H9 (cell line): ENCODE measurements at regions not wholly inside any gene's neighbourhood (a gene's known extent, or its start where the extent isn't known, plus 50 kb on each side); places are given as distances from the start of the nearest gene placed in this dataset.
A peak's percentile ranks its signal among the peaks of the same experiment; 100 is the strongest.

ENCODE experiments used
- DNase-seq: peaks from one replicate; pipeline ENCODE4 v3.0.0-alpha.2; 2017
- H2AFZ ChIP-seq: one replicate; pipeline ENCODE4 v1.6.1; 2013; ENCODE audit warnings: mild to moderate bottlenecking, low read length, control low read depth, moderate library complexity
- H2AK5ac ChIP-seq: 2 replicates; pipeline ENCODE4 v1.6.1; 2013; ENCODE audit warnings: low read length, control low read depth, mixed read lengths; ENCODE audit not compliant: insufficient read length
- H2BK120ac ChIP-seq: one replicate; pipeline ENCODE4 v1.6.1; 2013; ENCODE audit warnings: low read depth, mild to moderate bottlenecking, low read length, control low read depth, inconsistent platforms; ENCODE audit not compliant: poor library complexity, severe bottlenecking
- H2BK12ac ChIP-seq: 2 replicates; pipeline ENCODE4 v1.6.1; 2013; ENCODE audit warnings: low read length, control low read depth, mixed read lengths, low read depth; ENCODE audit not compliant: insufficient read length
- H2BK15ac ChIP-seq: 2 replicates; pipeline ENCODE4 v1.6.1; 2013; ENCODE audit warnings: low read depth, low read length, control low read depth
- H2BK20ac ChIP-seq: one replicate; pipeline ENCODE4 v1.6.1; 2013; ENCODE audit warnings: low read depth, mild to moderate bottlenecking, low read length, control low read depth, inconsistent platforms; ENCODE audit not compliant: poor library complexity, severe bottlenecking
- H2BK5ac ChIP-seq: 2 replicates; pipeline ENCODE4 v1.6.1; 2013; ENCODE audit warnings: low read length, control low read depth, mixed read lengths; ENCODE audit not compliant: insufficient read length
- H3K14ac ChIP-seq: 2 replicates; pipeline ENCODE4 v1.6.1; 2013; ENCODE audit warnings: low read length, control low read depth; ENCODE audit not compliant: insufficient read depth
- H3K18ac ChIP-seq: 2 replicates; pipeline ENCODE4 v1.6.1; 2013; ENCODE audit warnings: low read depth, mild to moderate bottlenecking, mixed read lengths, low read length, control low read depth; ENCODE audit not compliant: insufficient read length
- H3K23ac ChIP-seq: 2 replicates; pipeline ENCODE4 v1.6.1; 2013; ENCODE audit warnings: low read length, control low read depth, mixed read lengths, low read depth; ENCODE audit not compliant: insufficient read length
- H3K23me2 ChIP-seq: 2 replicates; pipeline ENCODE4 v1.6.1; 2013; ENCODE audit warnings: low read depth, mild to moderate bottlenecking, mixed read lengths, low read length, control low read depth; ENCODE audit not compliant: insufficient read length, poor library complexity, severe bottlenecking
- H3K27ac ChIP-seq: 2 replicates; pipeline ENCODE4 v1.5.1; 2013; ENCODE audit warnings: low read length, control low read depth, mixed read lengths, low read depth; ENCODE audit not compliant: insufficient read length
- H3K27me3 ChIP-seq: 2 replicates; pipeline ENCODE4 v1.6.1; 2013; ENCODE audit warnings: low read length, control low read depth, inconsistent platforms; ENCODE audit not compliant: insufficient read depth
- H3K4ac ChIP-seq: 2 replicates; pipeline ENCODE4 v1.6.1; 2013; ENCODE audit warnings: low read depth, mild to moderate bottlenecking, control low read depth, inconsistent platforms, low read length, moderate library complexity
- H3K4me1 ChIP-seq: 2 replicates; pipeline ENCODE4 v1.6.1; 2013; ENCODE audit warnings: low read length, control low read depth, inconsistent platforms; ENCODE audit not compliant: insufficient read depth
- H3K4me2 ChIP-seq: 2 replicates; pipeline ENCODE4 v1.6.1; 2013; ENCODE audit warnings: low read length, control low read depth, mixed read lengths; ENCODE audit not compliant: insufficient read length, insufficient read depth
- H3K56ac ChIP-seq: 2 replicates; pipeline ENCODE4 v1.6.1; 2013; ENCODE audit warnings: low read depth, mild to moderate bottlenecking, mixed read lengths, low read length, control low read depth; ENCODE audit not compliant: insufficient read length
- H3K79me1 ChIP-seq: 2 replicates; pipeline ENCODE4 v1.6.1; 2013; ENCODE audit warnings: low read depth, mild to moderate bottlenecking, moderate library complexity, low read length, control low read depth, inconsistent platforms; ENCODE audit not compliant: insufficient read depth, poor library complexity, severe bottlenecking
- H3K79me2 ChIP-seq: 2 replicates; pipeline ENCODE4 v1.6.1; 2013; ENCODE audit warnings: low read length, control low read depth, inconsistent platforms; ENCODE audit not compliant: insufficient read depth
- H3K9ac ChIP-seq: 2 replicates; pipeline ENCODE4 v1.6.1; 2013; ENCODE audit warnings: low read length, control low read depth, mixed read lengths; ENCODE audit not compliant: insufficient read length; ENCODE audit errors: extremely low read depth
- H3K9me3 ChIP-seq: one replicate; pipeline ENCODE4 v1.6.1; 2013; ENCODE audit warnings: low read depth, low read length, inconsistent platforms; ENCODE audit not compliant: control insufficient read depth
- H3T11ph ChIP-seq: one replicate; pipeline ENCODE4 v1.6.1; 2013; ENCODE audit warnings: mild to moderate bottlenecking, low read length, control low read depth, inconsistent platforms
- H4K20me1 ChIP-seq: one replicate; pipeline ENCODE4 v1.6.1; 2013; ENCODE audit not compliant: control insufficient read depth, insufficient read length, insufficient read depth
- H4K5ac ChIP-seq: 2 replicates; pipeline ENCODE4 v1.6.1; 2013; ENCODE audit warnings: low read depth, mild to moderate bottlenecking, mixed read lengths, low read length, control low read depth; ENCODE audit not compliant: insufficient read length
- H4K8ac ChIP-seq: replicated peaks from 2 replicates; pipeline ENCODE4 v1.6.1; 2013; ENCODE audit warnings: low read length, control low read depth, mixed read lengths, low read depth; ENCODE audit not compliant: insufficient read length
- H4K91ac ChIP-seq: 2 replicates; pipeline ENCODE4 v1.6.1; 2013; ENCODE audit warnings: low read depth, mild to moderate bottlenecking, moderate library complexity, mixed read lengths, low read length, control low read depth; ENCODE audit not compliant: insufficient read length
- H3K27ac Mint-ChIP-seq, 3 experiments: 2 replicates in 2 of 3; 3 replicates in 1 of 3; pipeline ENCODE4 v1.8.0; 2020 to 2021; ENCODE audit warnings: mixed read lengths in 3 of 3, mild to moderate bottlenecking in 1 of 3, moderate library complexity in 1 of 3
- H3K27me3 Mint-ChIP-seq: 2 replicates; pipeline ENCODE4 v1.8.0; 2021; ENCODE audit warnings: low read depth, mild to moderate bottlenecking, moderate library complexity, mixed read lengths
- H3K36me3 Mint-ChIP-seq, 3 experiments: 2 replicates in 2 of 3; 3 replicates in 1 of 3; pipeline ENCODE4 v1.8.0; 2020 to 2021; ENCODE audit warnings: low read depth in 3 of 3, mixed read lengths in 3 of 3; ENCODE audit not compliant: insufficient read depth in 1 of 3
- H3K4me1 Mint-ChIP-seq, 2 experiments: 2 replicates each; pipeline ENCODE4 v1.8.0; 2020; ENCODE audit warnings: mixed read lengths in 2 of 2
- H3K4me3 Mint-ChIP-seq, 2 experiments: 2 replicates in 1 of 2; 3 replicates in 1 of 2; pipeline ENCODE4 v1.8.0; 2020 to 2021; ENCODE audit warnings: mild to moderate bottlenecking in 2 of 2, mixed read lengths in 2 of 2, moderate library complexity in 1 of 2
- H3K9me3 Mint-ChIP-seq, 2 experiments: 2 replicates in 1 of 2; 3 replicates in 1 of 2; pipeline ENCODE4 v1.8.0; 2020; ENCODE audit warnings: mild to moderate bottlenecking in 2 of 2, mixed read lengths in 2 of 2, moderate library complexity in 1 of 2
- CTCF ChIP-seq: fragments of 200-600 bp; sonication (generic); conservative IDR thresholded peaks from 3 replicates; pipeline ENCODE4 v1.8.0; 2021; ENCODE audit warnings: antibody characterized with exemption, mild to moderate bottlenecking
- WGBS: extraction: QIAGEN DNeasy Blood & Tissue Kit; methylation state at CpG from one replicate; pipeline ENCODE4 v1.1.7; 2013; ENCODE audit warnings: missing lambda C conversion rate, low lambda C conversion rate, mixed read lengths; ENCODE audit not compliant: insufficient read length; ENCODE audit errors: extremely low coverage; 5-methylcytosine and 5-hydroxymethylcytosine counted together

GRCh38 chr14:54147282-54147681 lies 190.7 kb upstream of the BMP4 start:
- Histone ChIP-seq H2BK5ac (no peak overlapping the region), H3K18ac (no peak overlapping the region), H2BK20ac (no peak overlapping the region), H4K8ac (no peak overlapping the region), H3K79me2 (no peaks in the 10 kb centered on the region), H4K20me1 (no peaks in the 10 kb centered on the region), H3K9ac (no peak overlapping the region), H3K4me2 (no peak overlapping the region), H4K91ac (no peak overlapping the region), H3T11ph (no peak overlapping the region), H3K9me3 (no peaks in the 10 kb centered on the region), H3K27me3 (no peaks in the 10 kb centered on the region), H3K79me1 (no peaks in the 10 kb centered on the region), H3K56ac (no peak overlapping the region), H2BK120ac (no peak overlapping the region), H2AK5ac (no peak overlapping the region), H4K5ac (no peak overlapping the region), H3K23ac (no peak overlapping the region), H3K23me2 (no peaks in the 10 kb centered on the region), H3K27ac (no peak overlapping the region), H2BK15ac (no peak overlapping the region), H3K4ac (no peak overlapping the region), H2BK12ac (no peak overlapping the region), H3K4me1 (no peaks in the 10 kb centered on the region), H2AFZ (no peak overlapping the region), H3K14ac (no peak overlapping the region)
- WGBS: no CpG with 5 or more reads among the region's 2 CpGs
- no peak overlapping the region for H3K4me3 Mint-ChIP-seq
- TF ChIP-seq CTCF: no peak
- peak overlapping the region in 1 of 3 experiments; percentile 24; a peak in 1 of 7 replicates for H3K27ac Mint-ChIP-seq
- H3K9me3 Mint-ChIP-seq: peaks cover 10 to 21% of the 10 kb centered on the region in 2 experiments
- peaks cover 2% of the 10 kb centered on the region; the same call in 1 of the 2 replicates for H3K27me3 Mint-ChIP-seq
- H3K36me3 Mint-ChIP-seq: peaks cover 0 to 23% (median 0%) of the 10 kb centered on the region in 3 experiments; a peak in 4 of 7 replicates
- no peak for DNase-seq
- peaks cover 0 to 7% of the 10 kb centered on the region in 2 experiments; a peak in 1 of 4 replicates for H3K4me1 Mint-ChIP-seq
